NCI-H524 (cell line): ENCODE measurements at regions not wholly inside any gene's neighbourhood (a gene's known extent, or its start where the extent isn't known, plus 50 kb on each side); places are given as distances from the start of the nearest gene placed in this dataset.
"Not testable (repeated sequence)": the region's sequence is repeated elsewhere in the genome, so short reads cannot be mapped to it uniquely, and the experiment has no call there.

Experiments used
- DNase-seq, 2 experiments: peaks; one replicate each; lab custom pipeline; 2025; lab: John Stamatoyannopoulos, UW

- no peak for DNase-seq
These were observed 127.4 kb upstream of the CADM1 start for GRCh38 chr11:115631609-115632008.

GRCh38 chr11:115630214-115630613 is 126.0 kb upstream of the CADM1 start:
- no peak for DNase-seq

GRCh38 chr11:115629456-115630015 is 125.3 kb upstream of the CADM1 start:
- no peak for DNase-seq

GRCh38 chr11:115627666-115628460 is 123.6 kb upstream of the CADM1 start:
- no peak for DNase-seq

- DNase-seq, result no peak
These were observed 122.9 kb upstream of the CADM1 start for GRCh38 chr11:115627071-115627470.

- DNase-seq, result no peak
These were observed 122.2 kb upstream of the CADM1 start for GRCh38 chr11:115626414-115626813.

- DNase-seq, result no peak
These were observed 121.3 kb upstream of the CADM1 start for GRCh38 chr11:115625502-115625901.

GRCh38 chr11:115624065-115624464 is 119.8 kb upstream of the CADM1 start:
- no peak for DNase-seq

- DNase-seq, result no peak
These were observed 118.8 kb upstream of the CADM1 start for GRCh38 chr11:115623021-115623451.

- no peak for DNase-seq
These were observed 114.2 kb upstream of the CADM1 start for GRCh38 chr11:115618428-115618827.

GRCh38 chr11:115617767-115618166 is 113.6 kb upstream of the CADM1 start:
- DNase-seq, result no peak

- no peak for DNase-seq
These were observed 112.8 kb upstream of the CADM1 start for GRCh38 chr11:115616971-115617370.

GRCh38 chr11:115613986-115614632 is 109.9 kb upstream of the CADM1 start:
- no peak for DNase-seq

GRCh38 chr11:115613004-115613403 is 108.8 kb upstream of the CADM1 start:
- DNase-seq, result no peak

- no peak for DNase-seq
These were observed 108.0 kb upstream of the CADM1 start for GRCh38 chr11:115612046-115612730.

GRCh38 chr11:115611343-115611742 is 107.1 kb upstream of the CADM1 start:
- no peak for DNase-seq

- no peak for DNase-seq
These were observed 106.7 kb upstream of the CADM1 start for GRCh38 chr11:115610908-115611307.

- not testable (repeated sequence) for DNase-seq
These were observed 106.0 kb upstream of the CADM1 start for GRCh38 chr11:115610234-115610633.

GRCh38 chr11:115608976-115609375 is 104.8 kb upstream of the CADM1 start:
- DNase-seq, result no peak

- peak; percentile 58 to 89 for DNase-seq
These were observed 103.5 kb upstream of the CADM1 start for GRCh38 chr11:115607621-115608221.

- DNase-seq, result peak in 1 of 2 experiments; percentile 20
These were observed 102.4 kb upstream of the CADM1 start for GRCh38 chr11:115606498-115607220.
